Kidney (tissue), 13 donors: ENCODE measurements at regions not wholly inside any gene's neighbourhood (a gene's known extent, or its start where the extent isn't known, plus 50 kb on each side); places are given as distances from the start of the nearest gene placed in this dataset.
A peak's percentile ranks its signal among the peaks of the same experiment; 100 is the strongest.

Experiments
- DNase-seq, 5 donors: peaks; one replicate each; pipeline ENCODE4 v3.0.0-alpha.2; 2013 to 2020
- FAIRE-seq: peaks from 2 replicates; lab custom pipeline; 2012; peaks lifted over from hg19 to GRCh38; lab: Jason Lieb, UNC
- H3K27ac ChIP-seq, 2 donors: one replicate each; pipeline ENCODE4 v1.7.0; 2013; ENCODE audit warnings: low read depth in 2 of 2, low read length in 2 of 2, inconsistent platforms in 1 of 2
- H3K27me3 ChIP-seq: one replicate; pipeline ENCODE4 v1.7.1; 2013; ENCODE audit warnings: low read length, inconsistent platforms; ENCODE audit not compliant: control insufficient read depth, insufficient read depth
- H3K36me3 ChIP-seq, 3 donors: one replicate each; pipeline versions ENCODE4 v1.7.0 to v1.7.1; 2013; ENCODE audit warnings: low read length in 3 of 3, control low read depth in 1 of 3, inconsistent platforms in 1 of 3; ENCODE audit not compliant: insufficient read depth in 3 of 3, control insufficient read depth in 2 of 3
- H3K4me1 ChIP-seq, 3 donors: one replicate each; pipeline versions ENCODE4 v1.7.0 to v1.7.1; 2013; ENCODE audit warnings: low read length in 3 of 3, inconsistent platforms in 1 of 3, low read depth in 1 of 3; ENCODE audit not compliant: control insufficient read depth in 2 of 3, insufficient read depth in 2 of 3
- H3K4me3 ChIP-seq, 3 donors: one replicate each; pipeline versions ENCODE4 v1.7.0 to v1.8.1; 2013; ENCODE audit warnings: low read length in 3 of 3, control low read depth in 1 of 3, inconsistent platforms in 1 of 3
- H3K9ac ChIP-seq, 3 donors: one replicate each; pipeline versions ENCODE4 v1.7.0 to v1.7.1; 2013; ENCODE audit warnings: low read length in 3 of 3, control low read depth in 1 of 3, inconsistent platforms in 1 of 3
- H3K9me3 ChIP-seq, 3 donors: one replicate each; pipeline versions ENCODE4 v1.7.0 to v1.7.1; 2013; ENCODE audit warnings: low read length in 3 of 3, control low read depth in 1 of 3, inconsistent platforms in 1 of 3; ENCODE audit not compliant: control insufficient read depth in 2 of 3, insufficient read depth in 1 of 3
- intact Hi-C: fragments of 100-400 bp; cut with DNase I; formaldehyde crosslinking; loops from one replicate; pipeline ENCODE4 v1.11.1; 2022
- TF ChIP-seq, protein P1 (sequence below): IDR thresholded peaks from 3 replicates; pipeline ENCODE4 v1.5.1; 2012; ENCODE audit warnings: mild to moderate bottlenecking, moderate library complexity, borderline replicate concordance; ENCODE audit not compliant: insufficient read depth; ENCODE audit errors: extremely low read depth
- donor health status: control.
- donor health status: control.
- donor health status: control.
- donor health status: control.
- donor health status: control.
- donor health status: DM: yes; HTN: yes; CAD: no.
- donor health status: Normal renal cell carcinoma (clear cell type).

DNA sequence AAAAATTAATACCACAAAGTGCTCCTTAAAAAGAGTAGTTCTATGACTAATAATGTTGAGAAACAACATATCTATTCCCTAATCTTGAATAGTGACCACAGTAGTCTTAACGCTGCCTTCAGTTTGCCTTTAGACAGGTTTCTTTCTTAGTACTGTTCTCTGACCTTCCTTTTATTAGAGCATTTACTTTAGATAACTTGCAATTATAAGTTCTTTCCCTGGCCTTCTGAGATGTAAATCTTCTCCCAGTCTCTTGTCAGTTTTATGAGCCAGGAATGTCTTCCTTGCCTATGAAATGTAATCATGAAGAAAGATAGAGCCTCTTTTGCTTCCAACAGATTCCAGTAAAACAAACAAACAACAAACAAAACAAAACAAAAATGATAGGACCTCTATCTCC is 1119.8 kb upstream of the LRRTM3 start:
- FAIRE-seq, result no peak
- Histone ChIP-seq H3K27me3 (no peaks in the 10 kb centered on the region), H3K27ac (no peak overlapping the region), H3K4me3 (no peak overlapping the region), H3K36me3 (no peaks in the 10 kb centered on the region), H3K9me3 (no peaks in the 10 kb centered on the region), H3K4me1 (peaks cover 0 to 2% (median 0%) of the 10 kb centered on the region in 3 donors), H3K9ac (no peak overlapping the region)
- intact Hi-C loops, result no loop called here
- TF ChIP-seq, protein P1, sequence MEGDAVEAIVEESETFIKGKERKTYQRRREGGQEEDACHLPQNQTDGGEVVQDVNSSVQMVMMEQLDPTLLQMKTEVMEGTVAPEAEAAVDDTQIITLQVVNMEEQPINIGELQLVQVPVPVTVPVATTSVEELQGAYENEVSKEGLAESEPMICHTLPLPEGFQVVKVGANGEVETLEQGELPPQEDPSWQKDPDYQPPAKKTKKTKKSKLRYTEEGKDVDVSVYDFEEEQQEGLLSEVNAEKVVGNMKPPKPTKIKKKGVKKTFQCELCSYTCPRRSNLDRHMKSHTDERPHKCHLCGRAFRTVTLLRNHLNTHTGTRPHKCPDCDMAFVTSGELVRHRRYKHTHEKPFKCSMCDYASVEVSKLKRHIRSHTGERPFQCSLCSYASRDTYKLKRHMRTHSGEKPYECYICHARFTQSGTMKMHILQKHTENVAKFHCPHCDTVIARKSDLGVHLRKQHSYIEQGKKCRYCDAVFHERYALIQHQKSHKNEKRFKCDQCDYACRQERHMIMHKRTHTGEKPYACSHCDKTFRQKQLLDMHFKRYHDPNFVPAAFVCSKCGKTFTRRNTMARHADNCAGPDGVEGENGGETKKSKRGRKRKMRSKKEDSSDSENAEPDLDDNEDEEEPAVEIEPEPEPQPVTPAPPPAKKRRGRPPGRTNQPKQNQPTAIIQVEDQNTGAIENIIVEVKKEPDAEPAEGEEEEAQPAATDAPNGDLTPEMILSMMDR, result no peak
- DNase-seq, result peak in 2 of 5 donors; percentile 38 to 46

DNA sequence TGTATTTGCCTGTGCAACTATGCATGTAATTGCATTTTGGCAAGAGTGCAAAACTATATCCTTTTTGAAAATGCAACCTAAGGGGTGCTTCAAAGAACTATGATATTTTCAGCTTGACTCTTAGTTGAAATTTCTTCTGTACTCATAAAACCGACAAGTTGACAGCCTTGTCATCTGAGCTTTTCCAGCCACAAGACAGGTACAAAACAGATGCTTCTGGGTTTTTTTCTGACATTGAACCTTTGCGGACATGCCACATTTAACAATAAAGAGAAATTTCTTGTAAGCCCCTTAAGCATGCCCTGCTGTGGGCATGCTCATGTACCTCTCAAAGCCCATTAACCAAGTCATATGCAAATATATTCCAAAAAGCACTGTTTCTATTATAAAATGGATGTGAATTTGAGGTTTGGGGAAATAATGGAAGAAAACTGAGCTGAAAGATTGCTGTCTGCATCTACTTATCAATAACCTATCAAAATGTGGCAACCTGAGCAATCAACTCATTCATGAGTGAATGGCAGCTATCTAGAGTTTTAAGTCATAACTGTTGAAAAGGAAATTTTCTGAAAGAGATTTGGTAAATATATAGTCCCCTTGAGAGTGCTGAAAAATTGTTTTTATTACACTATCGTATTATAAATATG is 1117.0 kb upstream of the LRRTM3 start:
- TF ChIP-seq, protein P1, result no peak
- intact Hi-C loops, result no loop called here
- Histone ChIP-seq H3K27ac (no peak overlapping the region), H3K4me1 (peaks cover 0 to 2% (median 0%) of the 10 kb centered on the region in 3 donors), H3K36me3 (no peaks in the 10 kb centered on the region), H3K9ac (no peak overlapping the region), H3K27me3 (no peaks in the 10 kb centered on the region), H3K4me3 (no peak overlapping the region), H3K9me3 (no peaks in the 10 kb centered on the region)
- DNase-seq (no peak), FAIRE-seq (no peak)

DNA sequence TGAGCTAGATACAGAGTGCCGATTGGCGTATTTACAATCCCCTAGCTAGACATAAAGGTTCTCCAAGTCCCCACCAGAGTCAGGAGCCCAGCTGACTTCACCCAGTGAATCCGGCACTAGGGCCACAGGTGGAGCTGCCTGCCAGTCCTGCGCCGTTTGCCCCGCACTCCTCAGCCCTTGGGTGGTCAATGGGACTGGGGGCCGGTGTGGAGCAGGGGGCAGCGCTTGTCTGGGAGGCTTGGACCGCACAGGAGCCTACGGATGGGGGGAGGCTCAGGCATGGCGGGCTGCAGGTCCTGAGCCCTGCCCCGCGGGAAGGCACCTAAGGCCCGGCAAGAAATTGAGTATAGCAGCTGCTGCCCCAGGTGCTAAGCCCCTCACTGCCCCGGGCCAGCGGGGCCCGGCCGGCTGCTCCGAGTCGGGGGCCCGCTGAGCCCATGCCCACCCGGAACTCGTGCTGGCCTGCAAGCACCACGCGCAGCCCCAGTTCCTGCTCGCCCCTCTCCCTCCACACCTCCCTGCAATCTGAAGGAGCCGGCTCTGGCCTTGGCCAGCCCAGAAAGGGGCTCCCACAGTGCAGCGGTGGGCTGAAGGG is 1113.8 kb upstream of the LRRTM3 start:
- Histone ChIP-seq H3K4me1 (no peaks in the 10 kb centered on the region), H3K9me3 (no peaks in the 10 kb centered on the region), H3K4me3 (no peak overlapping the region), H3K9ac (no peak overlapping the region), H3K36me3 (no peaks in the 10 kb centered on the region), H3K27me3 (no peaks in the 10 kb centered on the region), H3K27ac (no peak overlapping the region)
- no peak for FAIRE-seq
- intact Hi-C loops, result no loop called here
- TF ChIP-seq, protein P1, result no peak
- peak in 1 of 5 donors; percentile 67 for DNase-seq

DNA sequence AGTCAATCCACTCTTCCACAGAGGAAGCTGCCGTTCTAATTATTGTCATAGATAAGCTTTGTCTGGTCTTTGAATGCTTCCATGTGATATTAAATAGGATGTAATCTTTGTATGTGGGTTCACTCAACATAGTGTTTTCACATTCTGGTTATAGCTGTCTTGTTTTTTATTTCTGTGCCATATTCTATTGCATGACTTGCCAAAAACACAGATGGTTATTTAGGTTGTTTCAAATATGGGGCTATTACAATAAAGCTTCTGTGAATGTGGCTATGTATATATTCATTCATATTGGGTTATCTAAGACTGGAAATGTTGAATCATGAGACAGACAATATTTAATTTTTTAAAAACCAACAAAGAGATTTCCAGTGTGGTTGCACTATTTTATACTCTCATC is 1109.3 kb upstream of the LRRTM3 start:
- no peaks in the 10 kb centered on the region for H3K4me1 ChIP-seq
- H3K9ac ChIP-seq, result no peak overlapping the region
- H3K9me3 ChIP-seq, result no peaks in the 10 kb centered on the region
- intact Hi-C loops, result no loop called here
- FAIRE-seq, result no peak
- no peak overlapping the region for H3K4me3 ChIP-seq
- TF ChIP-seq, protein P1, result no peak
- H3K27ac ChIP-seq, result no peak overlapping the region
- H3K36me3 ChIP-seq, result no peaks in the 10 kb centered on the region
- no peaks in the 10 kb centered on the region for H3K27me3 ChIP-seq
- no peak for DNase-seq
